HFF-Myc (cell line): ENCODE measurements at regions not wholly inside any gene's neighbourhood (a gene's known extent, or its start where the extent isn't known, plus 50 kb on each side); places are given as distances from the start of the nearest gene placed in this dataset.
"Not testable (repeated sequence)": the region's sequence is repeated elsewhere in the genome, so short reads cannot be mapped to it uniquely, and the experiment has no call there.

Source experiments
- DNase-seq: peaks from one replicate; pipeline ENCODE4 v3.0.0-alpha.2; 2011; ENCODE audit warnings: low read depth; ENCODE audit errors: extremely low read depth
- H3K4me3 ChIP-seq: replicated peaks from 2 replicates; pipeline ENCODE4 v1.5.1; 2011; ENCODE audit warnings: low read depth, mild to moderate bottlenecking, control low read depth, low read length
- TF ChIP-seq, protein P1 (sequence below): IDR thresholded peaks from 2 replicates; pipeline ENCODE4 v1.5.1; 2012; ENCODE audit warnings: mild to moderate bottlenecking, low read depth, low read length, control low read depth; ENCODE audit errors: missing control alignments

DNA sequence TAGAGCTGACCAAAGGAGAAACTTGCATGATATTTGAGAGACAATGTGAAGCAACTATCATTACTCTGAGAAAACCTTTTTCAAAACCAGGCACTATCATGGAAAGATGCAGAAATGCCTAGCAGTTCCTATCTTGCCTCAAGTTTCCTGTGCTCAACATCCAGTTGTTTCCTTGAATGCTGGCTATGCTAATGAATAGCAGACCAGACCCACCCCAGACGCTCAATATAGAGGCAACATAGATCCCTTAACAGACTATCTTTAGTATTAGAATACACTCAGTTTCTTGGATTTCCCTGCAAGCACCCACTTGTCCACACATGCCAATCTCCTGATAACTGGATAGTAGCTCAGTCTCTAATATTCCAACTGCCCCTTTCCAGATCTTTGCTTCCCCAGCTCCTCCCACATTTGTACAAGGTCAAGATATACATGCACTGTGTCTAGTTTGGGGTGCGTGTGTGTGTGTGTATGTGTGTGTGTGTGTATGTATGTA is 93.3 kb upstream of the PCSK5 start:
- no peak for DNase-seq
- TF ChIP-seq, protein P1, sequence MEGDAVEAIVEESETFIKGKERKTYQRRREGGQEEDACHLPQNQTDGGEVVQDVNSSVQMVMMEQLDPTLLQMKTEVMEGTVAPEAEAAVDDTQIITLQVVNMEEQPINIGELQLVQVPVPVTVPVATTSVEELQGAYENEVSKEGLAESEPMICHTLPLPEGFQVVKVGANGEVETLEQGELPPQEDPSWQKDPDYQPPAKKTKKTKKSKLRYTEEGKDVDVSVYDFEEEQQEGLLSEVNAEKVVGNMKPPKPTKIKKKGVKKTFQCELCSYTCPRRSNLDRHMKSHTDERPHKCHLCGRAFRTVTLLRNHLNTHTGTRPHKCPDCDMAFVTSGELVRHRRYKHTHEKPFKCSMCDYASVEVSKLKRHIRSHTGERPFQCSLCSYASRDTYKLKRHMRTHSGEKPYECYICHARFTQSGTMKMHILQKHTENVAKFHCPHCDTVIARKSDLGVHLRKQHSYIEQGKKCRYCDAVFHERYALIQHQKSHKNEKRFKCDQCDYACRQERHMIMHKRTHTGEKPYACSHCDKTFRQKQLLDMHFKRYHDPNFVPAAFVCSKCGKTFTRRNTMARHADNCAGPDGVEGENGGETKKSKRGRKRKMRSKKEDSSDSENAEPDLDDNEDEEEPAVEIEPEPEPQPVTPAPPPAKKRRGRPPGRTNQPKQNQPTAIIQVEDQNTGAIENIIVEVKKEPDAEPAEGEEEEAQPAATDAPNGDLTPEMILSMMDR, result no peak

DNA sequence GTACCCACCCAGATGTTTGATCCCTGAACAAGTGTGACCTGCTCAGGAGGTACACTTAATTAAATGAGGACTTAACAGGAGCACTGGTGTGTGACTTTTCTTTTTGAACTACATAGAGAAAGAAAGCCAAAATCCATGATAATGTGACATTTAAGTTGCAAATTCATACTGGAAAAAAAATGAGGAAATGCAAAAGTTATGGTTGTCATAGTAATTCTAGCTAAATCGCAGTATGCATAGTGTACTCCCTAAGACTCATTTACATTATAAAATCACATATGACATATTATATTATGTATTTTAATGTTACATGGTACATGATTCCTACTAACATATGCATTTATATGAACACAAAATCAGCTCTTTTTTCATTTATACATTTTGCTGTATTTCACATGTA is 92.0 kb upstream of the PCSK5 start:
- no peak overlapping the region for H3K4me3 ChIP-seq
- TF ChIP-seq, protein P1, result no peak
- no peak for DNase-seq

More for the DNA sequence above, 93.3 kb upstream of the PCSK5 start:
- no peak overlapping the region for H3K4me3 ChIP-seq

DNA sequence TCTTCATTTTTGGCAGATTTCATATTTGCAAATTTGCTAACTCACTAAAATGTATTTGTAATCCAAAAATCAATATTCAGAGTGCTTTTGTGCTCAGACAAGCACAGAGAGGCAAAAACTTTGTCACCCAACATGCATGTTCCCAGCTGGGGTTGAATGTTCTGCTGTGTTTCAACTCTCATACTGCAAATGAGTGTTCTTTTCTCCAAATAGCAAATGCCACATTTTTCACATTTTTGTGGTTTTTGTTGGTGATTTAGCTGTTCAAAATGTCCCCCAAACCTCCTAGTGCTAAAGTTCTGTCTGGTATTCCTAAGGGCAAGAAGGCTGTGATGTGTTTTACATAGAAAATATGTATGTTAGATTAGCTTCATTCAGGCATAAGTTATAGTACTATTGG is 87.3 kb upstream of the PCSK5 start:
- DNase-seq, result peak; percentile 3
- no peak overlapping the region for H3K4me3 ChIP-seq
- TF ChIP-seq, protein P1, result no peak

DNA sequence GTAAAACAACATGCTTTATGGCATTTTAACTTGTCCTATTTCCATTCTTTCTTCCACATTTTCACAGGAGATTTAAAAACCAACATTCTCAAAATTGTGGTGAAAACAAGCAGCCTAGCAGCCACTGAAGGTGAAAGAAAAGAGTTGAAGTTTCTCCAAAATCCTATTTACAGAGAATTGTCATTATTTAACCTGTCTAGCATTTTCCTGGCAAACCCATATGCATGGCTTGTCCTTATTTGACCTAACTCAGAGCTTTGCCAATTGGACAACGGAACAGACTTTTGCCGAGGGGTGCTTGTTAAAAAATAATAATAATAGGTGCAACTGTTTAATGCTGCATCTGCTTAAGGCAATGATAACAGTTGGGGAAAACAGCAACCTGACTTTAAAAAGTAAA is 80.4 kb upstream of the PCSK5 start:
- TF ChIP-seq, protein P1, result no peak
- no peak for DNase-seq
- H3K4me3 ChIP-seq, result no peak overlapping the region

DNA sequence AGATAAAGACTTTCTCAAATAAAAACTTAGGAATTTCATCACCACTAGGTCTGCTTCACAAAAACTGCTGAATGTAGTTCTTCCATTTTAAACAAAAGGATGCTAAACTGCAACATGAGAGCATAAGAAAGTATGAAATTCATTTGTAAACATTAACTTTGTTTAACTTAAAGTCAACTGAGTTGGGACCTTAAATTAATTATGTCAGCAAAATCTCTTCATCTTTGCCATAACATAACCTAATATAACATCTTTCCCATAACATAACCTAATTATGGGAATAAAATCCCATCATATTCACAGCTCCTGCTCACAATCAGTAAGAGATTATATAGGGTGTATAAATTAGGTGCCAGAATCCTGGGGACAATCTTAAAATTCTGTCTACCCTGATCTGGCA is 78.8 kb upstream of the PCSK5 start:
- TF ChIP-seq, protein P1, result no peak
- no peak for DNase-seq
- no peak overlapping the region for H3K4me3 ChIP-seq

DNA sequence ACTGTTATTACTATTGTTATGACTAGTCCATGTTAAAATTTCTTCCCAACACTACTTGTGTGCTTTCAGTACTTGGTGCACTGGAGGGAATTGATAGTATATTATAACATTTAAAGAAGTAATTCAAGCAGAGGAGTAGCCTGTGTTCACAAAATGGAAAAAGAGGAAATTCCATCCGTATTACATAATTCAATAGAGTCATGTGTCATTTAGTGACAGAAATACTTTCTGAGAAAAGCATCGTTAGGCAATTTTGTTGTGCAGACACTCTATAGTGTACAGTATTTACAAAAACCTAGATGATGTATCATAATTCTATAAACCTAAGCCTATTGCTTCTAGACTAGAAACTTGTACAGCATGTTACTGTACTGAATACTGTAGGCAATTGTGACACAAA is 78.3 kb upstream of the PCSK5 start:
- no peak for DNase-seq
- TF ChIP-seq, protein P1, result no peak
- H3K4me3 ChIP-seq, result no peak overlapping the region

DNA sequence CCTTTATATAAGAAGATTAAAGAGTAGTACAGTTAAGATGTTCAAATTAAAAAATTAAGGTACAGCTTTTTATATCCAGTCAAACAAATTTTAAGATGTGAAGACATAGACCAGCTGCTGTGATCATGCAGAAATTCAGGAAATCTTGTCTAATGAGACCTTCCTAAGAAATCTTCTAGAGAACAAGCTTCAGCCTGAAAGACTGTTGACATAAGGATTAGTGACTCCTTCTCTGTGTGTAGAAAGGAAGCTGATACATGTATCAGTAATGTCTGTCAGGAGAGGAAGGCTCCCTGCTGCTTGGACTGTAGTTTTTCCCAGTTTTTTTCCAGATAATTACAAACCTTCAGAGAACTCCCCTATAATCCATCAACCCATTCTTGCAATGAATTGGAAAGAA is 75.8 kb upstream of the PCSK5 start:
- no peak for DNase-seq

DNA sequence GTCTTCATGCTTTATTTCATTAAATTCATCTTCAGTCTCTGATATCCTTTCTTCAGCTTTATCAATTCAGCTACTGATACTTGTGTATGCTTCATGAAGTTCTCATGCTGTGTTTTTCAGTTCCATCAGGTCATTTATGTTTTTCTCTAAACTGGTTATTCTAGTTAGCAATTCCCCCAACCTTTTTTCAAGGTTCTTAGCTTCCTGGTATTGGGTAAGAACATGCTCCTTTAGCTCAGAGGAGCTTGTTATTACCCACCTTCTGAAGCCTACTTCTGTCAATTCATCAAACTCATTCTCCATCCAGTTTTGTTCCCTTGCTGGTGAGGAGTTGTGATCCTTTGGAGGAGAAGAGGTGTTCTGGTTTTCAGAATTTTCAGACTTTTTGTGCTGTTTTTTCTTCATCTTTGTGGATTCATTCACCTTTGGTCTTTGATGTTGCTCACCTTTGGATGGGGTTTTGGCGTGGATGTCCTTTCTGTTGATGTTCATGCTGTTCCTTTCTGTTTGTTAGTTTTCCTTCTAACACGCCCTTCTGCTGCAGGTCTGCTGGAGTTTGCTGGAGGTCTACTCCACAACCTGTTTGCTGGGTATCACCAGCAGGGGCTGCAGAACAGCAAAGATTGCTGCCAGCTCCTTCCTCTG is 69.9 kb upstream of the PCSK5 start:
- not testable (repeated sequence) for H3K4me3 ChIP-seq, DNase-seq

More for the DNA sequence above, 75.8 kb upstream of the PCSK5 start:
- H3K4me3 ChIP-seq, result no peak overlapping the region
- TF ChIP-seq, protein P1, result no peak
